HG03159 (cell line): ENCODE measurements at regions not wholly inside any gene's neighbourhood (a gene's known extent, or its start where the extent isn't known, plus 50 kb on each side); places are given as distances from the start of the nearest gene placed in this dataset.
A peak's percentile ranks its signal among the peaks of the same experiment; 100 is the strongest.

ENCODE experiments used
- ATAC-seq: cut with Tn5 transposase; IDR thresholded peaks from one replicate; pipeline ENCODE4 v1.9.1; 2021; ENCODE audit warnings: mild to moderate bottlenecking, moderate library complexity; ENCODE audit not compliant: unreplicated experiment

GRCh38 chr3:159773706-159774105 lies 214.9 kb upstream of the IL12A start:
- no peak for ATAC-seq

- no peak for ATAC-seq
Measured at GRCh38 chr3:159775372-159775961, 213.2 kb upstream of the IL12A start.

GRCh38 chr3:159776779-159777178 lies 211.9 kb upstream of the IL12A start:
- no peak for ATAC-seq

- ATAC-seq = no peak
Measured at GRCh38 chr3:159779883-159780282, 208.8 kb upstream of the IL12A start.

- no peak for ATAC-seq
Measured at GRCh38 chr3:159781867-159782266, 206.8 kb upstream of the IL12A start.

- ATAC-seq = no peak
Measured at GRCh38 chr3:159782724-159783421, 205.8 kb upstream of the IL12A start.

GRCh38 chr3:159783780-159784742 lies 204.6 kb upstream of the IL12A start:
- ATAC-seq = peak; percentile 67

GRCh38 chr3:159785273-159785708 lies 203.3 kb upstream of the IL12A start:
- no peak for ATAC-seq

GRCh38 chr3:159786489-159787177 lies 202.0 kb upstream of the IL12A start:
- no peak for ATAC-seq

GRCh38 chr3:159787178-159787574 lies 201.5 kb upstream of the IL12A start:
- no peak for ATAC-seq

- ATAC-seq = no peak
Measured at GRCh38 chr3:159787794-159788205, 200.8 kb upstream of the IL12A start.

GRCh38 chr3:159788291-159788690 lies 200.3 kb upstream of the IL12A start:
- ATAC-seq = no peak

- no peak for ATAC-seq
Measured at GRCh38 chr3:159789017-159789416, 199.6 kb upstream of the IL12A start.

- no peak for ATAC-seq
Measured at GRCh38 chr3:159789742-159790635, 198.6 kb upstream of the IL12A start.

GRCh38 chr3:159791336-159791735 lies 197.3 kb upstream of the IL12A start:
- ATAC-seq = no peak

- no peak for ATAC-seq
Measured at GRCh38 chr3:159792070-159792469, 196.6 kb upstream of the IL12A start.

- ATAC-seq = no peak
Measured at GRCh38 chr3:159795042-159795441, 193.6 kb upstream of the IL12A start.

- ATAC-seq = no peak
Measured at GRCh38 chr3:159795681-159796175, 192.9 kb upstream of the IL12A start.

GRCh38 chr3:159796226-159796625 lies 192.4 kb upstream of the IL12A start:
- ATAC-seq = no peak

- ATAC-seq = no peak
Measured at GRCh38 chr3:159796744-159797143, 191.9 kb upstream of the IL12A start.
